IMR-90 (cell line): ENCODE measurements at regions not wholly inside any gene's neighbourhood (a gene's known extent, or its start where the extent isn't known, plus 50 kb on each side); places are given as distances from the start of the nearest gene placed in this dataset.

ENCODE experiments used
- ATAC-seq: fragments of 200-7000 bp; cut with Tn5 transposase; 2 replicates; pipeline ENCODE4 v1.9.1; 2020; ENCODE audit warnings: low read depth, mild to moderate bottlenecking, moderate library complexity
- BruUV-seq: library from RNA; stranded (reverse); fragments of 400-500 nt; replicated peaks from 2 replicates; lab custom pipeline; 2021; lab: Mats Ljungman, UMichigan
- CTCF ChIA-PET: fragments of 300-600 bp; formaldehyde crosslinking; extraction: SDS; loops from one replicate; lab custom pipeline; 2021; ENCODE audit warnings: antibody characterized with exemption; lab: Yijun Ruan, JAX
- POLR2A ChIA-PET: fragments of 300-600 bp; sonication (Branson Sonifier 250); formaldehyde crosslinking; loops from one replicate; lab custom pipeline; 2022; ENCODE audit warnings: antibody characterized with exemption; ENCODE audit not compliant: unreplicated experiment; lab: Charles Lee
- DNase-seq: peaks from one replicate; pipeline ENCODE4 v3.0.0; 2013
- H2AFZ ChIP-seq: replicated peaks from 2 replicates; pipeline ENCODE3; 2013; ENCODE audit warnings: low read length, mild to moderate bottlenecking; ENCODE audit not compliant: poor library complexity
- H2AK5ac ChIP-seq: 2 replicates; pipeline ENCODE4 v1.6.1; 2013; ENCODE audit warnings: low read depth, low read length, inconsistent platforms
- H2AK9ac ChIP-seq: replicated peaks from 2 replicates; pipeline ENCODE3; 2013; ENCODE audit warnings: mild to moderate bottlenecking, low read depth, low read length, moderate library complexity; ENCODE audit not compliant: poor library complexity
- H2BK120ac ChIP-seq: 2 replicates; pipeline ENCODE4 v1.6.1; 2013; ENCODE audit warnings: low read depth, low read length, inconsistent platforms
- H2BK15ac ChIP-seq: 3 replicates; pipeline ENCODE4 v1.6.1; 2013; ENCODE audit warnings: low read depth, low read length, inconsistent platforms
- H2BK20ac ChIP-seq: 2 replicates; pipeline ENCODE4 v1.6.1; 2013; ENCODE audit warnings: low read depth, mild to moderate bottlenecking, inconsistent platforms, low read length, moderate library complexity
- H2BK5ac ChIP-seq: 2 replicates; pipeline ENCODE4 v1.6.1; 2013; ENCODE audit warnings: mild to moderate bottlenecking, low read depth, low read length, inconsistent platforms; ENCODE audit not compliant: poor library complexity, severe bottlenecking
- H3K14ac ChIP-seq: replicated peaks from 2 replicates; pipeline ENCODE4 v1.6.1; 2013; ENCODE audit warnings: low read depth, low read length, inconsistent platforms
- H3K18ac ChIP-seq: 2 replicates; pipeline ENCODE4 v1.6.1; 2013; ENCODE audit warnings: low read depth, low read length, control low read depth
- H3K23ac ChIP-seq: 2 replicates; pipeline ENCODE4 v1.6.1; 2013; ENCODE audit warnings: low read depth, low read length, inconsistent platforms
- H3K27ac ChIP-seq: 2 replicates; pipeline ENCODE4 v1.5.1; 2013; ENCODE audit warnings: mild to moderate bottlenecking, control low read depth, low read length; ENCODE audit not compliant: insufficient read depth
- H3K27me3 ChIP-seq: 2 replicates; pipeline ENCODE4 v1.6.1; 2013; ENCODE audit warnings: low read length; ENCODE audit not compliant: control insufficient read depth, insufficient read depth
- H3K36me3 ChIP-seq: 2 replicates; pipeline ENCODE4 v1.6.1; 2013; ENCODE audit warnings: low read length, mixed read lengths; ENCODE audit not compliant: control insufficient read depth, insufficient read depth
- H3K4ac ChIP-seq: 2 replicates; pipeline ENCODE4 v1.6.1; 2013; ENCODE audit warnings: low read depth, low read length, inconsistent platforms
- H3K4me1 ChIP-seq: 2 replicates; pipeline ENCODE4 v1.6.1; 2013; ENCODE audit warnings: low read length, mixed read lengths; ENCODE audit not compliant: control insufficient read depth, insufficient read depth
- H3K4me2 ChIP-seq: 2 replicates; pipeline ENCODE4 v1.6.1; 2013; ENCODE audit warnings: low read depth, mild to moderate bottlenecking, control low read depth, low read length, moderate library complexity
- H3K4me3 ChIP-seq: 2 replicates; pipeline ENCODE4 v1.5.1; 2013; ENCODE audit warnings: low read depth, mild to moderate bottlenecking, control low read depth, low read length, moderate library complexity; ENCODE audit not compliant: insufficient read depth
- H3K56ac ChIP-seq: 2 replicates; pipeline ENCODE4 v1.6.1; 2013; ENCODE audit warnings: low read length, inconsistent platforms; ENCODE audit not compliant: insufficient read depth; ENCODE audit errors: extremely low read depth
- H3K79me1 ChIP-seq, 2 experiments: 2 replicates each; pipeline ENCODE4 v1.6.1; 2013; ENCODE audit warnings: low read length in 2 of 2, inconsistent platforms in 1 of 2, low read depth in 1 of 2
- H3K9ac ChIP-seq: 2 replicates; pipeline ENCODE4 v1.6.1; 2013; ENCODE audit warnings: low read depth, low read length, control low read depth
- H3K9me1 ChIP-seq: 2 replicates; pipeline ENCODE4 v1.6.1; 2013; ENCODE audit warnings: low read length, inconsistent platforms; ENCODE audit not compliant: insufficient read depth
- H3K9me3 ChIP-seq: 2 replicates; pipeline ENCODE4 v1.6.1; 2013; ENCODE audit warnings: low read length; ENCODE audit not compliant: control insufficient read depth, insufficient read depth
- H4K20me1 ChIP-seq: 2 replicates; pipeline ENCODE4 v1.6.1; 2013; ENCODE audit warnings: low read length, inconsistent platforms; ENCODE audit not compliant: insufficient read depth
- H4K5ac ChIP-seq: 2 replicates; pipeline ENCODE4 v1.6.1; 2013; ENCODE audit warnings: mild to moderate bottlenecking, low read depth, low read length, control low read depth
- H4K8ac ChIP-seq, 2 experiments: 2 replicates each; pipeline ENCODE4 v1.6.1; 2013; ENCODE audit warnings: low read depth in 2 of 2, low read length in 2 of 2, control low read depth in 1 of 2, inconsistent platforms in 1 of 2
- H4K91ac ChIP-seq: 2 replicates; pipeline ENCODE4 v1.6.1; 2013; ENCODE audit warnings: low read depth, low read length, inconsistent platforms; ENCODE audit not compliant: insufficient read depth
- BHLHE40 ChIP-seq: fragments of 150-350 bp; IDR thresholded peaks from 2 replicates; pipeline ENCODE4 v1.6.1; 2016; ENCODE audit warnings: mild to moderate bottlenecking, low read depth, low read length
- CHD1 ChIP-seq: IDR thresholded peaks from 2 replicates; pipeline ENCODE4 v1.6.1; 2012; ENCODE audit warnings: low read depth, low read length, improper control_type of control experiment
- MAFK ChIP-seq: IDR thresholded peaks from 2 replicates; pipeline ENCODE4 v1.6.1; 2012; ENCODE audit warnings: low read depth, low read length, improper control_type of control experiment
- WGBS, 2 experiments: methylation state at CpG; one replicate each; pipeline versions ENCODE4 v1.1.5 to v1.1.7; 2013; ENCODE audit warnings: missing lambda C conversion rate in 2 of 2; ENCODE audit not compliant: insufficient read length in 1 of 2; ENCODE audit errors: extremely low coverage in 2 of 2; 5-methylcytosine and 5-hydroxymethylcytosine counted together
- dilution Hi-C: fragments of 300-500 bp; cut with HindIII; formaldehyde crosslinking; loops from one replicate; pipeline ENCODE4 v1.14.3; 2018; ENCODE audit warnings: low sequenced_read_pairs; ENCODE audit not compliant: unreplicated experiment
- in situ Hi-C: fragments of 300-500 bp; cut with MboI; formaldehyde crosslinking; loops from 3 replicates; pipeline ENCODE4 v1.14.3; 2019; ENCODE audit warnings: low sequenced_read_pairs, inconsistent platforms, mixed read lengths
- intact Hi-C: fragments of 100-400 bp; cut with micrococcal nuclease; formaldehyde crosslinking; loops from 2 replicates; pipeline ENCODE4 v1.10.0; 2022

GRCh38 chr15:77944002-77944867 is 133.3 kb downstream of the TBC1D2B start:
- H2AK9ac ChIP-seq = no peak overlapping the region
- no peak overlapping the region for H3K23ac ChIP-seq
- H3K9me3 ChIP-seq = no peaks in the 10 kb centered on the region
- CTCF ChIA-PET = no interaction called here
- dilution Hi-C loops (no loop called here), intact Hi-C loops (no loop called here), in situ Hi-C loops (no loop called here)
- POLR2A ChIA-PET = no interaction called here
- no peak overlapping the region for H2BK5ac ChIP-seq
- H4K91ac ChIP-seq = no peak overlapping the region; the same call in 1 of the 2 replicates
- no peak overlapping the region; the same call in 1 of the 2 replicates for H3K56ac ChIP-seq
- H3K36me3 ChIP-seq = no peaks in the 10 kb centered on the region
- H3K4me2 ChIP-seq = peak overlapping the region; percentile 65
- peak overlapping the region; percentile 59 for H3K14ac ChIP-seq
- no peak overlapping the region for H2BK15ac ChIP-seq
- no peak overlapping the region for H2BK20ac ChIP-seq
- H3K9ac ChIP-seq = no peak overlapping the region; the same call in 1 of the 2 replicates
- no TSS peak for BruUV-seq
- 0 out of 2 replicates have a peak overlapping the region, but pooled peaks have one; percentile 15 for H2BK120ac ChIP-seq
- H3K4me1 ChIP-seq = no peaks in the 10 kb centered on the region
- peak; percentile 56 for DNase-seq
- peaks cover 4% of the 10 kb centered on the region for H3K27me3 ChIP-seq
- H3K79me1 ChIP-seq = no peaks in the 10 kb centered on the region
- H3K4me3 ChIP-seq = peak overlapping the region; percentile 24; the same call in 1 of the 2 replicates
- H3K9me1 ChIP-seq = 0 out of 2 replicates have a peak, but pooled peaks cover 3% of the 10 kb centered on the region
- ATAC-seq = peak; percentile 95
- H3K18ac ChIP-seq = no peak overlapping the region
- H3K27ac ChIP-seq = no peak overlapping the region
- no peaks in the 10 kb centered on the region for H4K20me1 ChIP-seq
- H2AK5ac ChIP-seq = peak overlapping the region; percentile 39; the same call in 1 of the 2 replicates
- H4K8ac ChIP-seq = peak overlapping the region; percentile 81 to 87
- TF ChIP-seq CHD1 (no peak), BHLHE40 (no peak), MAFK (no peak)
- H3K4ac ChIP-seq = peak overlapping the region; percentile 69
- 11% methylated on average over 14 of the region's 45 CpGs; no CpG with 5 or more reads in 1 of the 2 experiments for WGBS, 2 experiments
- H2AFZ ChIP-seq = peak overlapping the region; percentile 91
- H4K5ac ChIP-seq = peak overlapping the region; percentile 57; the same call in 1 of the 2 replicates
